ENCODE measurements at regions not wholly inside any gene's neighbourhood (a gene's known extent, or its start where the extent isn't known, plus 50 kb on each side); places are given as distances from the start of the nearest gene placed in this dataset.

GRCh38 chr16:6375465-6376075, 957.1 kb upstream of the RBFOX1 start:
- H3K27ac ChIP-seq (ENCODE audit: poor library complexity, severe bottlenecking), result no peak overlapping the region
- DNase-seq (ENCODE audit: low spot score) (no peak), ATAC-seq (ENCODE audit: low read depth) (no peak)
- TF ChIP-seq CTCF (IDR thresholded peaks at IDR 0.05; ENCODE audit: poor library complexity, severe bottlenecking), result no peak
- H3K36me3 ChIP-seq (ENCODE audit: low read depth), result no peaks in the 10 kb centered on the region
- H3K27me3 ChIP-seq (ENCODE audit: insufficient read depth, poor library complexity, severe bottlenecking), result no peaks in the 10 kb centered on the region
- no peaks in the 10 kb centered on the region for H3K4me1 ChIP-seq (ENCODE audit: insufficient read depth, poor library complexity, severe bottlenecking)
- H3K9me3 ChIP-seq (ENCODE audit: severe bottlenecking), result no peaks in the 10 kb centered on the region
- H3K4me3 ChIP-seq (ENCODE audit: severe bottlenecking), result no peak overlapping the region

GRCh38 chr16:6374821-6375220, 957.8 kb upstream of the RBFOX1 start:
- H3K27ac ChIP-seq (ENCODE audit: poor library complexity, severe bottlenecking), result no peak overlapping the region
- TF ChIP-seq CTCF (IDR thresholded peaks at IDR 0.05; ENCODE audit: poor library complexity, severe bottlenecking), result no peak
- no peak overlapping the region for H3K4me3 ChIP-seq (ENCODE audit: severe bottlenecking)
- H3K36me3 ChIP-seq (ENCODE audit: low read depth), result no peaks in the 10 kb centered on the region
- ATAC-seq (ENCODE audit: low read depth), result no peak
- no peak for DNase-seq (ENCODE audit: low spot score)
- H3K4me1 ChIP-seq (ENCODE audit: insufficient read depth, poor library complexity, severe bottlenecking), result no peaks in the 10 kb centered on the region
- H3K9me3 ChIP-seq (ENCODE audit: severe bottlenecking), result no peaks in the 10 kb centered on the region
- H3K27me3 ChIP-seq (ENCODE audit: insufficient read depth, poor library complexity, severe bottlenecking), result no peaks in the 10 kb centered on the region

- Histone ChIP-seq H3K36me3 (ENCODE audit: low read depth) (no peaks in the 10 kb centered on the region), H3K27me3 (ENCODE audit: insufficient read depth, poor library complexity, severe bottlenecking) (no peaks in the 10 kb centered on the region), H3K4me3 (ENCODE audit: severe bottlenecking) (no peak overlapping the region), H3K27ac (ENCODE audit: poor library complexity, severe bottlenecking) (no peak overlapping the region), H3K4me1 (ENCODE audit: insufficient read depth, poor library complexity, severe bottlenecking) (no peaks in the 10 kb centered on the region), H3K9me3 (ENCODE audit: severe bottlenecking) (no peaks in the 10 kb centered on the region)
- TF ChIP-seq CTCF (IDR thresholded peaks at IDR 0.05; ENCODE audit: poor library complexity, severe bottlenecking), result no peak
- ATAC-seq (ENCODE audit: low read depth) (no peak), DNase-seq (ENCODE audit: low spot score) (no peak)
Measured at GRCh38 chr16:6364846-6365245, 967.8 kb upstream of the RBFOX1 start.

- Histone ChIP-seq H3K4me1 (ENCODE audit: insufficient read depth, poor library complexity, severe bottlenecking) (no peaks in the 10 kb centered on the region), H3K9me3 (ENCODE audit: severe bottlenecking) (no peaks in the 10 kb centered on the region), H3K4me3 (ENCODE audit: severe bottlenecking) (no peak overlapping the region), H3K27me3 (ENCODE audit: insufficient read depth, poor library complexity, severe bottlenecking) (no peaks in the 10 kb centered on the region), H3K27ac (ENCODE audit: poor library complexity, severe bottlenecking) (no peak overlapping the region), H3K36me3 (ENCODE audit: low read depth) (no peaks in the 10 kb centered on the region)
- no peak for DNase-seq (ENCODE audit: low spot score)
- ATAC-seq (ENCODE audit: low read depth), result no peak
- no peak for TF ChIP-seq CTCF (IDR thresholded peaks at IDR 0.05; ENCODE audit: poor library complexity, severe bottlenecking)
Measured at GRCh38 chr16:6363896-6364607, 968.6 kb upstream of the RBFOX1 start.

- TF ChIP-seq CTCF (IDR thresholded peaks at IDR 0.05; ENCODE audit: poor library complexity, severe bottlenecking), result no peak
- Histone ChIP-seq H3K27ac (ENCODE audit: poor library complexity, severe bottlenecking) (no peak overlapping the region), H3K27me3 (ENCODE audit: insufficient read depth, poor library complexity, severe bottlenecking) (no peaks in the 10 kb centered on the region), H3K36me3 (ENCODE audit: low read depth) (no peaks in the 10 kb centered on the region), H3K9me3 (ENCODE audit: severe bottlenecking) (no peaks in the 10 kb centered on the region), H3K4me3 (ENCODE audit: severe bottlenecking) (no peak overlapping the region), H3K4me1 (ENCODE audit: insufficient read depth, poor library complexity, severe bottlenecking) (no peaks in the 10 kb centered on the region)
- DNase-seq (ENCODE audit: low spot score), result no peak
- no peak for ATAC-seq (ENCODE audit: low read depth)
Measured at GRCh38 chr16:6363396-6363795, 969.2 kb upstream of the RBFOX1 start.
